ENCODE measurements at regions not wholly inside any gene's neighbourhood (a gene's known extent, or its start where the extent isn't known, plus 50 kb on each side); places are given as distances from the start of the nearest gene placed in this dataset.

DNA sequence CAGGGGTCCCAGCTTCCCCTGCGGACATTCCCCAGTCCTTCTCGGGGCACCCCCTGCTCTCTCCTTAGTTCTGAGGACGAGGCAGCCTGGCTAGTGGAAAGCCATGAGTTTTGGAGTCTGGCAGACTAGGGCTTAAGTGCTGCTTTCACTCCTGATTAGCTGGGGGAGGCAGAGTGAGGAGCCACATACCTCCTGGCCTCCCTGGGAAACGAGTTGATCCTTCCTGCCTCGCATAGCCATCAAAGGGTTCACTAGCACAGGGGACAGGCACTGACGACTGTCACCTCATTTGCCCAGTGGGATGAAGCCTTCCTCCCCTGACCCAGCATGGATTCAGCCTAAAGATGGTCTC is 402.5 kb downstream of the RPS24 start:
- TF ChIP-seq, protein P1, sequence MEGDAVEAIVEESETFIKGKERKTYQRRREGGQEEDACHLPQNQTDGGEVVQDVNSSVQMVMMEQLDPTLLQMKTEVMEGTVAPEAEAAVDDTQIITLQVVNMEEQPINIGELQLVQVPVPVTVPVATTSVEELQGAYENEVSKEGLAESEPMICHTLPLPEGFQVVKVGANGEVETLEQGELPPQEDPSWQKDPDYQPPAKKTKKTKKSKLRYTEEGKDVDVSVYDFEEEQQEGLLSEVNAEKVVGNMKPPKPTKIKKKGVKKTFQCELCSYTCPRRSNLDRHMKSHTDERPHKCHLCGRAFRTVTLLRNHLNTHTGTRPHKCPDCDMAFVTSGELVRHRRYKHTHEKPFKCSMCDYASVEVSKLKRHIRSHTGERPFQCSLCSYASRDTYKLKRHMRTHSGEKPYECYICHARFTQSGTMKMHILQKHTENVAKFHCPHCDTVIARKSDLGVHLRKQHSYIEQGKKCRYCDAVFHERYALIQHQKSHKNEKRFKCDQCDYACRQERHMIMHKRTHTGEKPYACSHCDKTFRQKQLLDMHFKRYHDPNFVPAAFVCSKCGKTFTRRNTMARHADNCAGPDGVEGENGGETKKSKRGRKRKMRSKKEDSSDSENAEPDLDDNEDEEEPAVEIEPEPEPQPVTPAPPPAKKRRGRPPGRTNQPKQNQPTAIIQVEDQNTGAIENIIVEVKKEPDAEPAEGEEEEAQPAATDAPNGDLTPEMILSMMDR (IDR thresholded peaks at IDR 0.05; ENCODE audit: low read depth, low read length, missing control alignments) = no peak
- no peak overlapping the region for H3K4me3 ChIP-seq (replicated peaks; ENCODE audit: low read depth, low read length)
- DNase-seq (ENCODE audit: extremely low read depth, low read depth) = no peak

DNA sequence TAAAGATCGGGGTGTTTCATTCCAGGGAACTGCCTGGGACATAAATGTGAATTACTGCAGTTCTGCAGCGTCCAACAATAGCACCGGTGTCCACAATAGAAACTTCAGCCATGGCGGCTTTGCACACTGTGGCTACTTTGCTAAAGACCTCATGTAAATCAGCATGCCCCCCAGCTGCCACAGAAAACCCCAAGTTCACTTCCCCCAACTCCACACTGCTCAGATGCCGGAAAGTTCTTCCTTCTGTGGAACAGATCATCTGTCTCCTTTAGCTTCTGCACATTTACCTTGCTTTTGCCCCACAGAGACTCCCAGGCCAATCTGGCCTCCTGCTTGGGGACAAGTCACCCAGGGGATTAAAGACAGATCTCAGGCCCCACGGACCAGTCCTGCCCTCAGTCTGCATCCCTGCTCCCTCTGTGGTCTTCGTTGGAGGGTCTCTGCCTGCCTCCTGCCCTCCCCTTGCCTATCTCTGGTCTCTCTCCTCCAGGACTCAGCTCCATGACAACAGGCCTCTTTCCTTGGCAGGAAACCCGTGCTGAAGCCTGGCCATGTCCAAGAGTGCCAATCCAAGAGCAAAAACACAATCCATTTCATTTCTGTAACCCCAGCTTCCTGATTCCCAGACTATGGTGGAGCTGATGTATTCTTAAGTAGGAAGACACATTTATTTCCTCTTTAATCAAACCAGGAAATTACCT is 403.2 kb downstream of the RPS24 start:
- TF ChIP-seq, protein P1 (IDR thresholded peaks at IDR 0.05; ENCODE audit: low read depth, low read length, missing control alignments) = no peak
- no peak for DNase-seq (ENCODE audit: extremely low read depth, low read depth)
- H3K4me3 ChIP-seq (replicated peaks; ENCODE audit: low read depth, low read length) = no peak overlapping the region

DNA sequence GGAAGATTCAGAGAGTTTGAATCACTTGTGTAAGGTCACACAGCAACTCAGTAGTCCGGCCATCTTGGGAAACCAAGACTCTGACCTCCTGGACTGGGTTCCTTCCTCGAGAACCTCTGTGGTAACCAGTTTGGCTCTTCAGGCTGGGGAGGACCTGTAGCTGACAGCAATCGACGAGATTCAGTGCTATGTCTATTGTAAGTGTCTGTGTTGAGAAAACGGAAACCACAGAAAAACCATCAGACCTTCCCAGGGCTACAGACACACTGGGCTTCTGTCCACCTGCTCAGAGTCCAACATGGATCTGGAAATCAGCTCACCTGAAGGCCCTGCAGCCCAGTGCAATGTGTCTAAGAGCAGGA is 403.7 kb downstream of the RPS24 start:
- TF ChIP-seq, protein P1 (IDR thresholded peaks at IDR 0.05; ENCODE audit: low read depth, low read length, missing control alignments) = no peak
- DNase-seq (ENCODE audit: extremely low read depth, low read depth) = no peak
- no peak overlapping the region for H3K4me3 ChIP-seq (replicated peaks; ENCODE audit: low read depth, low read length)

DNA sequence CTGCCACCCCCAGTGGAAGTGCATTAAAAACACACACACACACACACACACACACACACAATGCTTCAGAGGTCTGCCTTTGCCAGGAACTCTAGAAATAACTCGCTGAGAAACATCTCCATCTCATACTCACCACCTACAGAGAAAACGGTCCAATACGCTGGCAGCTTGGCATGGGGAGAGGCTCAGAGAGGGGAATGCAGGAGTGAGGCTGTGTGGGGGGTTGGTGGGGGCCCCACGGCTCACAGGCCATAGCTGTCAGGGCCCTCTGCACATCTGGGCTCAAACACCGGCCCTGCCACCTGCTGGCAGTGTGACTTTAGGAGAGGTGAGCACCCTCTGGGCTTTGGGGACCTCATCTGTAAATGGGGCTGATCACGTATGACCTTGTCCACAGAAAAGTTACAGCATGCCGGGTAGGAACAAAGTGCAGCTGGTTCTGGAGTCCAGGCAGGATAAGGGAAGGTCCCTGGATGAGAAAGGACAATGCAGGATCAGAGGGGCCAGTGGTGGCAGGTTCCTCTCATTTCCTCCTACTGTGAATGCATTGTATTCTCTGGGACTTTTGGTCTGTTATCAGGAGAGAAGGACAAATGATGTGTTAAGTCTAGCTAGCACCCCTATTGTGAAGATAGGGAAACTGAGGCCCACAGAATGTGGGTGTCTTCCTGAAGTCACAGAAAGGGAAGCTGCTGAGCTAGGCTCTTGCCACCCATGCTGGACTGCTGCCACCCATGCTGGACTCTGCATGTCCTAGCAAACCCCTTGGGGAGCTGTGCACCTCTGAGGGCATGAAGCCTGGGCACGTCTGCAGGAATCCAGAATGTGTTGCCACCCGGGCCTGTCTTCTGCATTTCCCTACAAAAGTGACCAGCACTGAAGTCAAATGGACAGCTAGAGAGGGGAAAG is 404.6 kb downstream of the RPS24 start:
- no peak overlapping the region for H3K4me3 ChIP-seq (replicated peaks; ENCODE audit: low read depth, low read length)
- TF ChIP-seq, protein P1 (IDR thresholded peaks at IDR 0.05; ENCODE audit: low read depth, low read length, missing control alignments) = no peak
- DNase-seq (ENCODE audit: extremely low read depth, low read depth) = no peak

DNA sequence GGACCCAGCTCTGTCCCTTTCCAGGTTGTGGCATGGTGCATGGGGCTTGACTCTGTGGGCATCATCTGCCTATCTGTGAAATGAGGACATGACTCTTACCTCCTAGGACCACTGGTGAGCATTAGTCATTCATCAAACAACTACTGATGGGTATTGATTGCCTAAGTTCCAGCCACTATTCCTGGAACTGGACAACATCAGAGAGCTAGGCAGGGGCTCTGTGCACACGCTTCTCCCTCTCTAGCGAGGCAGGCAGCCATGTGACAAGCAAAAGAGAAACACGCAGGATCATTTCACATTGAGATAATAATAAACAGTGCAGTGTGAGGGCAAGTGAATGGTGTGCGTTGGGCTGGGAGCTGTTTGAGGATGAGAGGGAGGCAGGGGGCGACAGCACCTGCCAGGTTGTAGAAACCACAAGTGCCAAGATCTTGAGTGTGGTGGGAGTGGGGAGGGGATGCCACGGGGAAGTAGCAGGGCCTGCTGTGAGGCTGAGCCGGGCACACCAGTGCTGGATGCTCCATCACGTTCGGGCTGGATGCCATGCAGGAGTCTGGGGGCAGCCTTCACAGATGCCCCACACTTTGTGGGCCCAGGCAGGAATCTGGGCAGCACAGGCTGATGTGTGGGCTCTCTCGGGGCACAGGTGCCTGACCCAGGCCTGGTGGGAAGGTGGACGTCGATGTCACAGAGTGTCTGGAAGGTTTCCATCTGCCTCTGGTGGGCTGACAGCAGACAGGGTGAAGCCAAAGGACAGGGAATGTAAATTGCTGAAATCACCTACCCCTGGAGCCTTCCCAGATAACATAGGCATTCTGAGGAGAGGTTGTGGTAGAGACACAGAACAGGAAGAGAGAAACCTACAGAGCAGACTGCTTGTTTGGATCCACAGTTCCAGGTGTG is 405.5 kb downstream of the RPS24 start:
- no peak overlapping the region for H3K4me3 ChIP-seq (replicated peaks; ENCODE audit: low read depth, low read length)
- TF ChIP-seq, protein P1 (IDR thresholded peaks at IDR 0.05; ENCODE audit: low read depth, low read length, missing control alignments) = no peak
- no peak for DNase-seq (ENCODE audit: extremely low read depth, low read depth)

DNA sequence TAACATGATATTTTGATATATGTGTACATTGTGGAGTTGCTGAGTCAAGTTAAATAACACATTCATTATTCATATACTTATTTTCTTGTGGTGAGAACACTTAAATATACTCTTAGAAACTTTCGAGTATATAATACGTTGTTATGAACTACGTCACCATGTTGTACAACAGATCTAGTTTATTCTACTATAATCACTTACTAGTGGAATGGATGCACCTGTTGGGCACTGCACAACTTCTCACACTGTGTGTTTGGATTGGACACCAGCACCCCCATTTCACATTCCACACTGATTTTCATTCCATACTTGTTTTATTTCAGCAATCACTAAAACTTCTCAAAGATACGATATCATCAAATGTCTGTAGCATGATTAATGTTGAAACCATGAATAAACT is 407.3 kb downstream of the RPS24 start:
- TF ChIP-seq, protein P1 (IDR thresholded peaks at IDR 0.05; ENCODE audit: low read depth, low read length, missing control alignments) = no peak
- DNase-seq (ENCODE audit: extremely low read depth, low read depth) = no peak
- no peak overlapping the region for H3K4me3 ChIP-seq (replicated peaks; ENCODE audit: low read depth, low read length)
